ENCODE measurements at regions not wholly inside any gene's neighbourhood (a gene's known extent, or its start where the extent isn't known, plus 50 kb on each side); places are given as distances from the start of the nearest gene placed in this dataset.
A peak's percentile ranks its signal among the peaks of the same experiment; 100 is the strongest.
"Not testable (repeated sequence)": the region's sequence is repeated elsewhere in the genome, so short reads cannot be mapped to it uniquely, and the experiment has no call there.

- no peak for DNase-seq (ENCODE audit: low read depth)
These were observed 98.5 kb upstream of the PNPLA4 start for GRCh38 chrX:8025705-8026104.

GRCh38 chrX:8018934-8019333 is 91.7 kb upstream of the PNPLA4 start:
- no peak for DNase-seq (ENCODE audit: low read depth)

- DNase-seq (ENCODE audit: low read depth): no peak
These were observed 82.9 kb upstream of the PNPLA4 start for GRCh38 chrX:8010105-8010504.

GRCh38 chrX:8005678-8006347 is 78.6 kb upstream of the PNPLA4 start:
- DNase-seq (ENCODE audit: low read depth): no peak

GRCh38 chrX:8003147-8003883 is 76.1 kb upstream of the PNPLA4 start:
- no peak for DNase-seq (ENCODE audit: low read depth)

GRCh38 chrX:7996851-7997250 is 69.6 kb upstream of the PNPLA4 start:
- no peak for DNase-seq (ENCODE audit: low read depth)

- peak; percentile 21 for DNase-seq (ENCODE audit: low read depth)
These were observed 69.2 kb upstream of the PNPLA4 start for GRCh38 chrX:7996414-7996813.

GRCh38 chrX:7993873-7994272 is 66.7 kb upstream of the PNPLA4 start:
- DNase-seq (ENCODE audit: low read depth): no peak

GRCh38 chrX:7988013-7988759 is 61.0 kb upstream of the PNPLA4 start:
- DNase-seq (ENCODE audit: low read depth): not testable (repeated sequence)

- DNase-seq (ENCODE audit: low read depth): no peak
These were observed 60.2 kb upstream of the PNPLA4 start for GRCh38 chrX:7987160-7988012.

- DNase-seq (ENCODE audit: low read depth): not testable (repeated sequence)
These were observed 59.5 kb upstream of the PNPLA4 start for GRCh38 chrX:7986738-7987137.

GRCh38 chrX:7985568-7985967 is 58.4 kb upstream of the PNPLA4 start:
- DNase-seq (ENCODE audit: low read depth): no peak

GRCh38 chrX:7983581-7983980 is 56.4 kb upstream of the PNPLA4 start:
- no peak for DNase-seq (ENCODE audit: low read depth)
